Adrenal gland (tissue), 9 donors: ENCODE measurements at regions not wholly inside any gene's neighbourhood (a gene's known extent, or its start where the extent isn't known, plus 50 kb on each side); places are given as distances from the start of the nearest gene placed in this dataset.

ENCODE experiments used
- DNase-seq, 7 donors: peaks; one replicate each; pipeline ENCODE4 v3.0.0-alpha.2; 2019 to 2020
- H3K27ac ChIP-seq, 5 donors: fragments of 200-600 bp; sonication (generic) in 4 of 5; 1 replicate in 3 of 5; 2 replicates in 2 of 5; pipeline versions ENCODE4 v1.5.1 to v1.8.0; 2016 to 2020; ENCODE audit warnings: mild to moderate bottlenecking in 1 of 5
- H3K27me3 ChIP-seq: fragments of 200-600 bp; 2 replicates; pipeline ENCODE4 v1.8.0; 2021
- H3K36me3 ChIP-seq, 2 donors: fragments of 200-600 bp; replicated peaks in 1 of 2; 1 replicate in 1 of 2; 2 replicates in 1 of 2; pipeline versions ENCODE4 v1.5.1 to v1.8.0; 2018 to 2022
- H3K4me1 ChIP-seq, 2 donors: fragments of 200-600 bp; replicated peaks in 1 of 2; 1 replicate in 1 of 2; 2 replicates in 1 of 2; pipeline versions ENCODE4 v1.5.1 to v1.8.0; 2018 to 2021
- H3K4me3 ChIP-seq, 4 donors: fragments of 200-600 bp; sonication (generic) in 3 of 4; one replicate each; pipeline ENCODE4 v1.5.1; 2016 to 2018
- H3K9me3 ChIP-seq, 3 donors: fragments of 200-600 bp; sonication (generic) in 1 of 3; replicated peaks in 1 of 3; 1 replicate in 2 of 3; 2 replicates in 1 of 3; pipeline versions ENCODE4 v1.5.1 to v1.8.0; 2016 to 2021
- CTCF ChIP-seq, 6 experiments: fragments of 450-650 bp in 4 of 6; fragments of 200-600 bp in 2 of 6; sonication (generic) in 1 of 6; IDR thresholded peaks; 1 replicate in 5 of 6; 2 replicates in 1 of 6; pipeline versions ENCODE4 v1.5.1 to v1.8.0; 2016 to 2021; ENCODE audit warnings: antibody characterized with exemption in 6 of 6, mild to moderate bottlenecking in 2 of 6, moderate library complexity in 1 of 6
- POLR2A ChIP-seq, 2 donors: fragments of 450-650 bp; IDR thresholded peaks; one replicate each; pipeline ENCODE4 v1.6.1; 2017; ENCODE audit warnings: antibody characterized with exemption in 2 of 2, mild to moderate bottlenecking in 2 of 2, moderate library complexity in 1 of 2
- WGBS, 4 donors: extraction: QIAGEN DNeasy Blood & Tissue Kit in 2 of 4; methylation state at CpG; one replicate each; pipeline versions ENCODE4 v1.1.5 to v1.1.7; 2013 to 2017; 5-methylcytosine and 5-hydroxymethylcytosine counted together
- intact Hi-C, 2 donors: fragments of 100-400 bp; cut with DNase I; formaldehyde crosslinking; loops; one replicate each; pipeline versions ENCODE4 v1.14.1 to v1.15.0; 2022 to 2023
- donor health status: healthy with polysubstance abuse.
- donor health status: Bipolar disorder and iron deficiency.
- donor health status: DM: yes; HTN: yes; CAD: no.
- donor health status: DM: no; HTN: no; CAD: no.
- donor health status: DM: no; HTN: no; CAD: no.

- H3K4me1 ChIP-seq = no peaks in the 10 kb centered on the region
- H3K4me3 ChIP-seq = no peak overlapping the region
- DNase-seq = no peak
- no peak overlapping the region for H3K27ac ChIP-seq
- no peaks in the 10 kb centered on the region for H3K36me3 ChIP-seq
- WGBS, 4 donors = 11 to 18% (median 15%) methylated on average over 2 of the region's 2 CpGs
- TF ChIP-seq CTCF (IDR thresholded peaks at IDR 0.05) (no peak), POLR2A (IDR thresholded peaks at IDR 0.05) (no peak)
- intact Hi-C loops = no loop called here
- no peaks in the 10 kb centered on the region for H3K27me3 ChIP-seq
- no peaks in the 10 kb centered on the region for H3K9me3 ChIP-seq
These were observed 84.3 kb upstream of the C1QTNF7 start for GRCh38 chr4:15343581-15343980.

- WGBS, 4 donors = 65 to 75% (median 67%) methylated on average over 2 of the region's 2 CpGs
- TF ChIP-seq POLR2A (IDR thresholded peaks at IDR 0.05) (no peak), CTCF (IDR thresholded peaks at IDR 0.05) (no peak)
- no peak for DNase-seq
These were observed 83.8 kb upstream of the C1QTNF7 start for GRCh38 chr4:15344041-15344440.

GRCh38 chr4:15345134-15345533, 82.7 kb upstream of the C1QTNF7 start:
- Histone ChIP-seq H3K36me3 (no peaks in the 10 kb centered on the region), H3K4me3 (no peak overlapping the region), H3K27ac (no peak overlapping the region), H3K27me3 (no peaks in the 10 kb centered on the region), H3K4me1 (no peaks in the 10 kb centered on the region), H3K9me3 (no peaks in the 10 kb centered on the region)
- DNase-seq = no peak
- 73 to 77% (median 75%) methylated on average over 3 of the region's 3 CpGs for WGBS, 4 donors
- intact Hi-C loops = no loop called here
- no peak for TF ChIP-seq CTCF (IDR thresholded peaks at IDR 0.05)
- no peak for TF ChIP-seq POLR2A (IDR thresholded peaks at IDR 0.05)

More at GRCh38 chr4:15344041-15344440, 83.8 kb upstream of the C1QTNF7 start:
- H3K4me1 ChIP-seq = no peaks in the 10 kb centered on the region
- intact Hi-C loops = no loop called here
- H3K9me3 ChIP-seq = no peaks in the 10 kb centered on the region
- H3K4me3 ChIP-seq = no peak overlapping the region
- H3K36me3 ChIP-seq = no peaks in the 10 kb centered on the region
- H3K27me3 ChIP-seq = no peaks in the 10 kb centered on the region
- no peak overlapping the region for H3K27ac ChIP-seq

- H3K4me1 ChIP-seq = no peaks in the 10 kb centered on the region
These were observed 79.6 kb upstream of the C1QTNF7 start for GRCh38 chr4:15348236-15348635.

More at GRCh38 chr4:15348236-15348635, 79.6 kb upstream of the C1QTNF7 start:
- WGBS, 4 donors = 36 to 61% (median 46%) methylated on average over 1 of the region's 1 CpG
- Histone ChIP-seq H3K9me3 (no peaks in the 10 kb centered on the region), H3K27ac (no peak overlapping the region), H3K36me3 (no peaks in the 10 kb centered on the region), H3K27me3 (no peaks in the 10 kb centered on the region), H3K4me3 (no peak overlapping the region)
- TF ChIP-seq POLR2A (IDR thresholded peaks at IDR 0.05) (no peak), CTCF (IDR thresholded peaks at IDR 0.05) (no peak)
- no peak for DNase-seq
- intact Hi-C loops = no loop called here
